Esophagus squamous epithelium (tissue), 5 donors: ENCODE measurements at regions not wholly inside any gene's neighbourhood (a gene's known extent, or its start where the extent isn't known, plus 50 kb on each side); places are given as distances from the start of the nearest gene placed in this dataset.

Source experiments
- DNase-seq: peaks from one replicate; lab custom pipeline; 2025; lab: John Stamatoyannopoulos, UW
- H3K27ac ChIP-seq, 4 donors: fragments of 200-600 bp; sonication (generic); one replicate each; pipeline ENCODE4 v1.5.1; 2016 to 2019; ENCODE audit warnings: mild to moderate bottlenecking in 1 of 4
- H3K27me3 ChIP-seq, 4 donors: fragments of 200-600 bp; sonication (generic); 1 replicate in 3 of 4; 2 replicates in 1 of 4; pipeline versions ENCODE4 v1.5.1 to v1.6.0; 2017 to 2021; ENCODE audit warnings: antibody characterized with exemption in 1 of 4
- H3K36me3 ChIP-seq, 3 donors: fragments of 200-600 bp; sonication (generic); one replicate each; pipeline ENCODE4 v1.5.1; 2016 to 2019
- H3K4me1 ChIP-seq, 3 donors: fragments of 200-600 bp; sonication (generic); one replicate each; pipeline ENCODE4 v1.5.1; 2017 to 2019
- H3K4me3 ChIP-seq, 4 donors: fragments of 200-600 bp; sonication (generic); 1 replicate in 3 of 4; 2 replicates in 1 of 4; pipeline ENCODE4 v1.5.1; 2016 to 2019; ENCODE audit warnings: mild to moderate bottlenecking in 2 of 4, moderate library complexity in 1 of 4
- H3K9me3 ChIP-seq, 3 donors: fragments of 200-600 bp; sonication (generic); one replicate each; pipeline ENCODE4 v1.5.1; 2016 to 2019
- CTCF ChIP-seq, 6 experiments: fragments of 450-650 bp in 4 of 6; fragments of 200-600 bp in 2 of 6; sonication (generic) in 2 of 6; IDR thresholded peaks; one replicate each; pipeline ENCODE4 v1.5.1; 2016 to 2019; ENCODE audit warnings: antibody characterized with exemption in 6 of 6, mild to moderate bottlenecking in 4 of 6, moderate library complexity in 4 of 6
- POLR2A ChIP-seq, 4 donors: fragments of 450-650 bp; IDR thresholded peaks; one replicate each; pipeline ENCODE4 v1.6.1; 2017; ENCODE audit warnings: antibody characterized with exemption in 4 of 4, mild to moderate bottlenecking in 4 of 4, moderate library complexity in 3 of 4
- WGBS, 2 donors: methylation state at CpG; one replicate each; pipeline ENCODE4 v1.1.5; 2018; 5-methylcytosine and 5-hydroxymethylcytosine counted together
- intact Hi-C: fragments of 100-400 bp; cut with DNase I; formaldehyde crosslinking; loops from one replicate; pipeline ENCODE4 v1.15.0; 2022
- donor health status: DM: yes; HTN: yes; CAD: no.

- no peak for TF ChIP-seq POLR2A (IDR thresholded peaks at IDR 0.05)
- no peak for TF ChIP-seq CTCF (IDR thresholded peaks at IDR 0.05)
- DNase-seq, result no peak
- Histone ChIP-seq H3K27ac (no peak overlapping the region), H3K4me3 (no peak overlapping the region), H3K27me3 (no peaks in the 10 kb centered on the region), H3K9me3 (no peaks in the 10 kb centered on the region), H3K4me1 (no peaks in the 10 kb centered on the region), H3K36me3 (no peaks in the 10 kb centered on the region)
- intact Hi-C loops, result no loop called here
- 26 to 35% methylated on average over 3 of the region's 3 CpGs for WGBS, 2 donors
Measured at GRCh38 chr3:164095279-164095678, 983.0 kb downstream of the SI start.

- Histone ChIP-seq H3K9me3 (no peaks in the 10 kb centered on the region), H3K27ac (no peak overlapping the region), H3K36me3 (no peaks in the 10 kb centered on the region), H3K4me1 (no peaks in the 10 kb centered on the region), H3K27me3 (no peaks in the 10 kb centered on the region), H3K4me3 (no peak overlapping the region)
- intact Hi-C loops, result no loop called here
- no peak for TF ChIP-seq CTCF (IDR thresholded peaks at IDR 0.05)
- no peak for TF ChIP-seq POLR2A (IDR thresholded peaks at IDR 0.05)
- WGBS, 2 donors, result 54 to 73% methylated on average over 1 of the region's 1 CpG
- DNase-seq, result no peak
Measured at GRCh38 chr3:164094546-164094945, 983.8 kb downstream of the SI start.

GRCh38 chr3:164080208-164080607, 998.1 kb downstream of the SI start:
- 84 to 88% methylated on average over 2 of the region's 2 CpGs for WGBS, 2 donors

GRCh38 chr3:164064298-164064697, 1014.0 kb downstream of the SI start:
- Histone ChIP-seq H3K4me1 (no peaks in the 10 kb centered on the region), H3K4me3 (no peak overlapping the region), H3K9me3 (peaks cover 0 to 13% (median 0%) of the 10 kb centered on the region in 3 donors), H3K27me3 (no peaks in the 10 kb centered on the region), H3K27ac (no peak overlapping the region), H3K36me3 (no peaks in the 10 kb centered on the region)
- intact Hi-C loops, result no loop called here
- TF ChIP-seq CTCF (IDR thresholded peaks at IDR 0.05) (no peak), POLR2A (IDR thresholded peaks at IDR 0.05) (no peak)
- DNase-seq, result no peak
- WGBS, 2 donors, result 27 to 70% methylated on average over 1 of the region's 1 CpG

More at GRCh38 chr3:164080208-164080607, 998.1 kb downstream of the SI start:
- no peaks in the 10 kb centered on the region for H3K36me3 ChIP-seq
- H3K27me3 ChIP-seq, result no peaks in the 10 kb centered on the region
- intact Hi-C loops, result no loop called here
- H3K4me1 ChIP-seq, result no peaks in the 10 kb centered on the region
- no peak overlapping the region for H3K27ac ChIP-seq
- TF ChIP-seq POLR2A (IDR thresholded peaks at IDR 0.05), result no peak
- no peak for TF ChIP-seq CTCF (IDR thresholded peaks at IDR 0.05)
- peaks cover 0 to 12% (median 0%) of the 10 kb centered on the region in 3 donors for H3K9me3 ChIP-seq
- no peak overlapping the region for H3K4me3 ChIP-seq
- DNase-seq, result no peak

GRCh38 chr3:164060923-164061322, 1017.4 kb downstream of the SI start:
- Histone ChIP-seq H3K4me1 (no peaks in the 10 kb centered on the region), H3K4me3 (no peak overlapping the region), H3K27ac (no peak overlapping the region), H3K9me3 (peaks cover 0 to 6% (median 0%) of the 10 kb centered on the region in 3 donors), H3K27me3 (no peaks in the 10 kb centered on the region), H3K36me3 (no peaks in the 10 kb centered on the region)
- no peak for DNase-seq
- TF ChIP-seq POLR2A (IDR thresholded peaks at IDR 0.05), result no peak
- no peak for TF ChIP-seq CTCF (IDR thresholded peaks at IDR 0.05)
- 78 to 82% methylated on average over 1 of the region's 1 CpG for WGBS, 2 donors
- intact Hi-C loops, result no loop called here
